Motor neuron (in vitro differentiated cells): ENCODE measurements at regions not wholly inside any gene's neighbourhood (a gene's known extent, or its start where the extent isn't known, plus 50 kb on each side); places are given as distances from the start of the nearest gene placed in this dataset.
"Not testable (repeated sequence)": the region's sequence is repeated elsewhere in the genome, so short reads cannot be mapped to it uniquely, and the experiment has no call there.

Source experiments
- ATAC-seq, 8 experiments: fragments of 200-7000 bp; cut with Tn5 transposase; replicated peaks in 6 of 8; 2 replicates each; pipeline ENCODE4 v1.8.0; 2021; ENCODE audit warnings: mild to moderate bottlenecking in 8 of 8, moderate library complexity in 8 of 8
- H3K27ac ChIP-seq, 2 donors: fragments of 250-450 bp; sonication (Bioruptor Pico); 2 replicates each; pipeline ENCODE4 v1.9.0; 2021; ENCODE audit warnings: antibody characterized with exemption in 2 of 2, mild to moderate bottlenecking in 2 of 2, moderate library complexity in 1 of 2
- H3K4me1 ChIP-seq, 2 donors: fragments of 250-450 bp; sonication (Bioruptor Pico); replicated peaks in 1 of 2; 2 replicates each; pipeline ENCODE4 v1.6.1; 2021; ENCODE audit warnings: antibody characterized with exemption in 2 of 2, mild to moderate bottlenecking in 2 of 2, moderate library complexity in 1 of 2
- H3K4me3 ChIP-seq, 5 donors: fragments of 250-450 bp; sonication (Bioruptor Pico); 2 replicates each; pipeline ENCODE4 v1.9.0; 2021; ENCODE audit warnings: antibody characterized with exemption in 5 of 5, mild to moderate bottlenecking in 5 of 5, moderate library complexity in 4 of 5
- WGBS, 10 experiments: fragments of 450-650 bp; shearing (Covaris generic); methylation state at CpG; one replicate each; pipeline ENCODE4 v1.0.0; 2022; 5-methylcytosine and 5-hydroxymethylcytosine counted together
- in situ Hi-C, 9 experiments: fragments of 400-800 bp; cut with MboI; loops; one replicate each; pipeline ENCODE4 v1.15.0; 2021; ENCODE audit warnings: low sequenced_read_pairs in 9 of 9, low pct_unique_long_range_greater_than_20kb in 2 of 9; ENCODE audit not compliant: unreplicated experiment in 9 of 9

DNA sequence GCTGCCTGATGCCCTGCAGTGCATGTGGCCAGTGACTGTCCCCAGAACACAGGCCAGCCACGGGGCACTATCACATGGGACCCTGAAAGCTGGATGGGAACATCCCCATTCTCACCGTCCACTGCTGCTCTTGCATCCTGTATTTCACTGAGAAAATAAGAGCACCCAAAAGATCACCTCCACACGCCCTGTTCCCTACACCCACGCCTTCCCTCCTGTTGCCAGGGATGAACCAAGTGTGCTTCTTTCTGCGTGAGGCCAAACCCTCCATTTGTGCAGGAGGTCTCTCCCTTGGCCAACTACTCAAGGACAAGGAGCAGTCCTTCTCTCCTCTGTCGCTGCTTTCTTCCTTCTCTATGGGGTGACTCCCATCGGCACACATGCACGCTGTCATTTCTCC lies 118.3 kb downstream of the LRRC37A3 start:
- H3K4me3 ChIP-seq, H3K27ac ChIP-seq, H3K4me1 ChIP-seq, in situ Hi-C loops: not testable (repeated sequence)
- peak in 1 of 8 experiments; percentile 11 for ATAC-seq
- WGBS, 10 experiments, result 90 to 100% (median 100%) methylated on average over 1 to 4 of the region's 8 CpGs; no CpG with 5 or more reads in 6 of the 10 experiments

GRCh38 chr17:64800361-64800895 lies 118.8 kb downstream of the LRRC37A3 start:
- no CpG with 5 or more reads among the region's 21 CpGs for WGBS, 10 experiments
- H3K4me1 ChIP-seq, H3K27ac ChIP-seq, H3K4me3 ChIP-seq, in situ Hi-C loops: not testable (repeated sequence)
- ATAC-seq, result peak in 3 of 8 experiments; percentile 18 to 39 (median 21)

- ATAC-seq, H3K27ac ChIP-seq, H3K4me3 ChIP-seq, in situ Hi-C loops, H3K4me1 ChIP-seq: not testable (repeated sequence)
- 100% methylated on average over 1 of the region's 13 CpGs; no CpG with 5 or more reads in 9 of the 10 experiments for WGBS, 10 experiments
Observed at GRCh38 chr17:64799543-64800188, 119.6 kb downstream of the LRRC37A3 start.

- in situ Hi-C loops, H3K4me1 ChIP-seq, ATAC-seq, H3K27ac ChIP-seq, H3K4me3 ChIP-seq: not testable (repeated sequence)
- WGBS, 10 experiments, result no CpG with 5 or more reads among the region's 1 CpG
Observed at GRCh38 chr17:64798961-64799360, 120.3 kb downstream of the LRRC37A3 start.

GRCh38 chr17:64798489-64798790 lies 120.8 kb downstream of the LRRC37A3 start:
- WGBS, 10 experiments, result no CpG with 5 or more reads among the region's 5 CpGs

GRCh38 chr17:64797746-64798488 lies 121.4 kb downstream of the LRRC37A3 start:
- in situ Hi-C loops, H3K27ac ChIP-seq, H3K4me1 ChIP-seq, ATAC-seq, H3K4me3 ChIP-seq: not testable (repeated sequence)
- WGBS, 10 experiments, result 100% methylated on average over 1 of the region's 15 CpGs; no CpG with 5 or more reads in 9 of the 10 experiments

More at GRCh38 chr17:64798489-64798790, 120.8 kb downstream of the LRRC37A3 start:
- ATAC-seq, H3K4me1 ChIP-seq, H3K27ac ChIP-seq, H3K4me3 ChIP-seq, in situ Hi-C loops: not testable (repeated sequence)

DNA sequence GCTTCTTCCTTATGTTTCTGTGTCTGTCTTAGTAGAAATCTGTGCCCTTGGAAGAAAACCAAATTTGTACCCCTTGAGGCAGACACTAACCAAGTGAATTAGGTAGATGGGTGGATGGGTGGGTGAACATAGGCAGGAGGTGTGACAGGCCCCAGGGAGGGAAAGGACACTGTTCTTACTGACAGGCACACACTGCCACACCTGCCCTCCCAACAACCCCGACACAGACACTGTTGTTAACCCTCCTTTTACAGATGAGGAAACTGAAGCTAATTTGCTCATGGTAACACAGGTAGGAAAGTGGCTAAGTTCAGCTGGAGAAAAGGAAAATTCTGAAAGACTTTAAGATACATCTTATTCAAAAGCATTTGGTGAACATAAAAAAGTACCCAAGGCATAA lies 123.9 kb downstream of the LRRC37A3 start:
- not testable (repeated sequence) for ATAC-seq

GRCh38 chr17:64794548-64795274 lies 124.6 kb downstream of the LRRC37A3 start:
- WGBS, 10 experiments, result 90 to 100% (median 100%) methylated on average over 1 to 7 of the region's 16 CpGs; no CpG with 5 or more reads in 4 of the 10 experiments
- H3K4me3 ChIP-seq, H3K4me1 ChIP-seq, H3K27ac ChIP-seq, ATAC-seq, in situ Hi-C loops: not testable (repeated sequence)

More for the DNA sequence above, 123.9 kb downstream of the LRRC37A3 start:
- H3K27ac ChIP-seq, H3K4me3 ChIP-seq, in situ Hi-C loops, H3K4me1 ChIP-seq: not testable (repeated sequence)
- WGBS, 10 experiments, result no CpG with 5 or more reads among the region's 1 CpG

DNA sequence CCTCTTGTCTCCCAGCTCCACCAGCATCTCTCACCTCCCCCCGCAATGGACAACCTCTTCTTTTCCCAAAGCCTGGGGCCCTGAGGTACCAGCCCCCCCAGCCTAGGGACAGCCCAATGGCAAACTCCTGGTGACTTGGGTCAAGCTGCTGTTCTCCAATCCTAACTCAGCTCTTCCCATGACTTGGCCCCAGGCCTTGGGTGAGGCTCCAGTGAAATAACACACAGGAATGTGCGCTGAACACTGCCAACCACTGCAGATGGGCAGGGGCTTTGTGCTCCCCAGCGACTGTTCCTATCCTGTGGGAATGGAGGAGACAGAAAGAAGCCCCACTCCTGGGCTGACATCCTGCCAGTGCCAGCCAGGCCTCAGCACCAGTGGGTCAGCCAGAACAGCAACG lies 125.2 kb downstream of the LRRC37A3 start:
- 21% methylated on average over 2 of the region's 4 CpGs; no CpG with 5 or more reads in 9 of the 10 experiments for WGBS, 10 experiments
- H3K4me3 ChIP-seq, in situ Hi-C loops, H3K4me1 ChIP-seq, H3K27ac ChIP-seq: not testable (repeated sequence)
- ATAC-seq, result peak in 3 of 8 experiments; percentile 45 to 79 (median 73)

DNA sequence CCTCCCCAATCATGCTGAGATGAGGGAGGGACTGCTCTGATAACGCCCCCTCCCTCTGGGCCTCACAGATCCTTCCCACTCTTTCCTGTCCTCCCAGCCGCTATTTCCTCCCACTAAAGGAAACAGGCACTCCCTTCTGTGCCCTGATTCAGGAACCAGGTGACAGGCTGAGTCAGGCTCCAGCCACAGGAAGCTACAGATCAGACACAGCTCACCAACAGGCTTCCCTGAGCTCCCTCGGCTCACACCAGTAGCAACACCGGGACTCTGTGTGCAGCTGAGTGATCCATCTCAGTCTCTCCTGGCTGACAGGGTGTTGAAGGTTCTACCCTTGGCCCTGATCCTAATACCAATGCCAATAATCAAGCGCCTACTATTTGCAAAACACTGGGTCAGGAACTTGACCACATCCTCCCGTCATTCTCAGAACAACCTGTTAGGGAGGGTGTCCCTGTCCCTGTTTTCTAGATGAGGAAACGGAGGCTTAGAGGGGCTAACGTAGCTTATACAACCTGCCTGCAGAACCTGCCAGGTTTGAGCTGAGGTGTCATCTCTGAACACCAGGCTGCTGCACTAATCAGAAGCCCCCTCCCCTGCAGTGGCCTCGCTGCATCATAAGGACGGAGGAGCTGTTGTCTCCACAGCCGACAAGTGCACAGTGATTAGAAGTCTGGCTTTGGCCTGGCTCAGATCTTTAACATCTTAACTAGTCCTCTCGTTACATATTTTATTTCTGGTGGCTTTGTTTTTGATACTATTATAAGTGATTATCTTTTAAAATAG lies 126.3 kb downstream of the LRRC37A3 start:
- peak in 7 of 8 experiments; percentile 37 to 81 (median 57) for ATAC-seq
- H3K4me3 ChIP-seq, H3K4me1 ChIP-seq, H3K27ac ChIP-seq, in situ Hi-C loops: not testable (repeated sequence)
- WGBS, 10 experiments, result 70 to 100% methylated on average over 1 to 2 of the region's 12 CpGs; no CpG with 5 or more reads in 8 of the 10 experiments

DNA sequence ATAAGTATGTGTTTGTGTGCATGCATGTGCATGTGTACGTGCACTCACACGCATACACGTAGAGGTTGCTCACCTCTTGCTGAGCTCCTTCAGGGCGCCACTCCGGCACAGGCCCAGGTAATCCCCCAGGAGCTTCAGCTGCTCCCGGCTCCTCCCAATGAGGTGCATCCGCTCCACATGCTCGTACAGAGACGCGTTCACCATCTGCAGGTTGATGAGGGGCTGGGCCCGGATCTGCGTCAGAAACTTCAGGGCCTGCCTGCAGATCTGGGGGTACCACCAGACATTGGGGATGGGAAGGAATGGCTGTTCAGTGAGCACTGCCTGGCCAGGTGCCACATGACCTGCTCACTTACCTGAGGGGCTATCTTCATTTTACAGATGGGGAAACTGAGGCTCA lies 127.0 kb downstream of the LRRC37A3 start:
- WGBS, 10 experiments, result no CpG with 5 or more reads among the region's 12 CpGs
- H3K27ac ChIP-seq, ATAC-seq, H3K4me1 ChIP-seq, in situ Hi-C loops, H3K4me3 ChIP-seq: not testable (repeated sequence)

- H3K4me1 ChIP-seq, in situ Hi-C loops, H3K4me3 ChIP-seq, ATAC-seq, H3K27ac ChIP-seq: not testable (repeated sequence)
- whole genome bisulfite sequencing, 10 experiments, result 100% methylated on average over 1 of the region's 5 CpGs; no CpG with 5 or more reads in 9 of the 10 experiments
Observed at GRCh38 chr17:64791691-64792090, 127.6 kb downstream of the LRRC37A3 start.
